HG02981 (cell line): ENCODE measurements at regions not wholly inside any gene's neighbourhood (a gene's known extent, or its start where the extent isn't known, plus 50 kb on each side); places are given as distances from the start of the nearest gene placed in this dataset.

Experiments
- ATAC-seq: cut with Tn5 transposase; IDR thresholded peaks from one replicate; pipeline ENCODE4 v1.9.1; 2021; ENCODE audit warnings: mild to moderate bottlenecking, moderate library complexity; ENCODE audit not compliant: unreplicated experiment

DNA sequence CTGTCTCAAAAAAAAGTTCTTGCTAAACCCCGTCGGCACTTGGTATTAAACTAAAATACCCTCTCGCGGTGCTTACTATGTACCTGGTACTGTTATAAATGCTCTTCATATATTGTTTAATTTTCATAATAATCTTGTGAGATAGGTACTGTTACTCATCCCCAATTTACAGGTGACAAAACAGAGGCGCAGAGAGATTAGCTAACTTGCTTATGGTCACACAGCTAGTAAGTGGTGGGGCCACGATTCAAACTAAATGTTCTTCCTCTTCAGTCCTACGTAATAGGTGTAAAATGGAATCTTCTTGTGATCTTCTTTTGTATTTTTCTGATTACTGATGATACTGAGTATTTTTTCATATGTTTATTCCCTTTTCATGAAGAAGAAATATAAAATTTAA lies 51.3 kb downstream of the TET3 start:
- ATAC-seq, result no peak

DNA sequence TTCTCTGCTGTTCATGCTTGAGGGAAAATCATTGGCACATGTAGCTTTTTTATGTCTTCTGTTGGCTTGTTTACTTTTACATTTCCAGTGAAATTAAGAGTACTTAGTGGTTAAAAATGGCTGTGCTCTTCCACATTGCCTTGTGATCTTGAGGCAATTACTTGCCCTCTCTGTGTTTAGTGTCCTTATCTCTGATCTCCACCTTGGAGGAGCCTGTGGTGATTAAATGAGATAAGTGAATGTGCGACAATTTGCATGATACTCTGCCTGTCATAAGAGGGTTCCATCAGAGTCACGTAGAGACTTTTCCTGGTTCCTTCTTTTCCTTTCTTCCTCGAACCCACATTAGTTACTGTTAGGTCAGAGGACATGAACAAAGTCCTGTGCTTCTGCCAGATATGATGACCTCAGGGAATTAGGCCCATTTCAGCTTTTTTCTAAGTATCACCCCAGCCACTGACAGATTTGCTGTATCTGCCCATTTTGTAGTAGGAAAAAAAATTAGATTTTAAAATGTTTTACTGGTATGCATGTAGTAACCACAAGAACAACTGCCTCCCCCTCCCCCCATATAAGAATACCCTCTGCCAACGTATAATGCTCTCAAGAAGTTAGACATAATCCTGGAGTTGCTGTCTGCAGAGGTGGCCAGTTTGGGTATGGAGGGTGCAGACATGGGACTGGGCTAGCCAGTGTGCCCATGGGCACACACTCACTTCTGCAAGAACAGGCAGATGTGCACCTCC lies 51.9 kb downstream of the TET3 start:
- ATAC-seq, result no peak

DNA sequence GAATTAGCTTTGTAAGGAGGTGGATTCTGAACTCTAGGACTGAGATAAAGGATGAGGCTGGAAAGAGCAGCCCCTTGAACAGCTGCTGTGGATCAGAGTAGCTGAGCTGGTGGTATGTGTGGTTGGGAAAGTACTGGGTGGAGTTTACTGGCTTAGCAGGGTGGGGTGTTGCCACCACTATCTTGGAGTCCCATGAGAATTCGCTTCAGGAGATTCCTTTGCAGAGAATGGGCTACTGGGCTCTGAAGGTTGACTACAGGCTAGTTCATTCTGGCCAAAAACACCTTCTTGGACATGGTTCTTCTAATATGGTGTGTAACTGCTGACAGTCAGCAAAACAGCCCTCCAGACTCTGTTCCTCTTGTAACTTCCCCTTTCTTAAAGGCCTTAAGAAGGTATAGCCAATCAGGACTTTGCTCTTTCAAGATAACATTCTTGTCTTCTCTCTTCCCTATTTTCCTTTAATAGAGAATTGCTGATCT lies 52.7 kb downstream of the TET3 start:
- ATAC-seq, result peak; percentile 44

DNA sequence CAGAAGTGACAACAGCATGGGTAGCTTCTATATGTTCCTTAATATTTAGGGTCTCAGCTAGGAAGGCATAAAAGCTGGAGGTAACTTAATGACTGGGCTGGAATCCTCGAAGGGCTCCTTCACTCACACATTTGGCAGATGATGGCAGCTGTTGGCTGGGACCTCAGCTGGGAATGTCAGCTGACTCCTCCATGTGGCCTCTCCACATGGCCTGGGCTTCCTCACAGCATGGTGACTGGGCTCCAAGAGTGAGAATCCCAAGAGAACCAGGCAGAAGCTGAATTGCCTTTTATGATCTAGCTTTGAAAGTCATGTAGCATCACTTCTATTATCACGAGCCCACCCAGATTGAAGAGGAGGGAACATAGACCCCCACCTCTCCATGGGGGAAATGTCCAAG lies 54.9 kb downstream of the TET3 start:
- no peak for ATAC-seq

DNA sequence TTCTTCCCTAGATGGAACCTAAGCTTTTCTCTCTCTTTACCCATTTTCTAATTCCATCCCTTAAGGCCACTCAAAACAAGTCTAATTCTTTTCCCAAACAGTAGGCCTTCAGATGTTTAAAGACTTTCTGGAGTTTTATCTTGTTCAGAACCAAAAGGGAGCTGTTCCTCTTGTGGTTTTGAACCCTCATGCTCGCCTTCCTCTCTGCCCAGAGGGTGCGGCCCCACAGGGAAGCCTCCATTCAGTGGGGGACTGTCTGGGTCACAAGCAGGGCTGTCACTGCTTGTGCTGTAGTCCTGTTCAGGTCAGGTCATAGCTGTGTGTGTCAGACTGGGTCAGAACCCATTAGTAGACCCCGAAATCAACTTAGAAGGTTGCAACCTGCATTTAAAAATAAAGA lies 56.5 kb downstream of the TET3 start:
- ATAC-seq, result no peak

DNA sequence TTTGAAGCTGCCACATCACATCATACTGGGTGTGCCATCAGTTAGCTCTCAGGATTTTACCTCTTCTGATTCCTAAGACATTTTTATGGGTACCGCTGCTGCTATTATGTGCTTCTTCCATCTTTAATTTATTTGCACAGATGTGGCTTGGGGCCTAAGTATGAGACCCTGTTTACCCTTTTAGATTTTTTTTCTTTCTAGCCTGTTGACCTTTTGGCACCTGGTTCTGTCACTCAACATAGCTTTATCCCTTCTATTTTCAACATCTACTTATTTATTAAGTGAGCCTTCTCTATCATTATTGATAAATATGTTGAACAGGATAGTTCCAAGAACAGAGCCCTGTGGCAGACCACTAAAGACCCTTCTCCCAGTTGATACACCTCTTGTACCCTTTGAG lies 57.0 kb downstream of the TET3 start:
- ATAC-seq, result no peak

DNA sequence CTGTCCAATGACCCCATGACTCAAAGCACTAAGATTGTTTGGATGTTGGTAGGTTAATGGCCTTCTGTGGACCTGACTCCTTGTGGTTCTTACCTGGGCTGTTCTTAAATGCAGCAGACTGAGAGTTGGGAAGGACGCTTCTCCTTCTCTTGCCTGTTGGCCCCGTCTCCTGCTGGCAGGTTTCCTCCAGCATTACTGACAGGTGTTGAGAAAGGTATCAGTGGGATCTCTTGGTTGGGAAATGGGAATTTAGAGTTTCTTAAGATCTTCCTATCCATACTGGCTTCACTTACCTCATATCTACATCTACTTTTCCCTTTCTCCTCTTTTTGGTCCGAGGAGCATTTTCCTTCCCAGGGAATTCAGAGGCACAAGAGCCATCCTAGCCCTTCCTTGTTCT lies 57.9 kb downstream of the TET3 start:
- ATAC-seq, result no peak

DNA sequence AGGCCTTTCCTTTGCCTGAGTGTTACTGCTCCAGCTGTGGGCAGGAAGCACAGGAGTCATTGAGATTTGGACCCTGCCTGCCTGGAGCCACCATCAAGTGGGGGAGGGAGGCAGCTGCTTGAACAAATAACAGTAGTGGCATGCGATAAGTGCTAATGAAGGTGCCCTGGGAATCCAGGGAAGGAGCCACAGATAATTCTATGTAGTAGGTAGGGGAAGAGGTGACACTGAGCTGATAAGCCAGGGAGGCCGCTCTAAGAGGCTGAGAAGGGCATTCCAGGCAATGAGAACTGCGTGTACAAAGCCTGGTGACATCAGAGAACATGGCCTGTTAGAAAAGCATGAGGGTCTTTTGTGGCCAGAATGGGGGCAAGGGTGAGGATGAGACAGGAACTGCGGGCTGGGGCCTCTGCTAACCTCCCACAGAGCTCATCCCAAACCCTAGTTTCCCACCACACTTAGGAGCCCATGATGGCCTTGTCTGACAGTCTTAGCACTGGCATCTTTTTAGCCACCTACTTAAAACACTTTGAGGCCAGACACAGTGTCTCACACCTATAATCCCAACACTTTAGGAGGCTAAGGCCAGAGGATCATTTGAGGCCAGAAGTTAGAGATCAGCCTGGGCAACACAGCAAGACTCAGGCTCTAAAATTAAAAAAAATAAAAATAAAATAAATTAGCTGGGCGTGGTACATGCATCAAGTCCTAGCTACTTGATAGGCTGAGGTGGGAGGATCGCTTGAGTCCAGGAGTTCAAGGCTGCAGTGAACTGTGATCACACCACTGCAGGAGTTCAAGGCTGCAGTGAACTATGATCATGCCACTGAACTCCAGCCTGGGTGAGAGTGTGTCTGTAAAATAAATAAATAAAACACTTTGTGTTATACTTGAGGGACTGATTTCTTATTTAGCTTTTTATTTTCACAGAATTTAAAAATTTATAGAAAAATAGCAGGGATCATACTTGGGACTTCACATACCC lies 58.9 kb downstream of the TET3 start:
- ATAC-seq, result no peak

DNA sequence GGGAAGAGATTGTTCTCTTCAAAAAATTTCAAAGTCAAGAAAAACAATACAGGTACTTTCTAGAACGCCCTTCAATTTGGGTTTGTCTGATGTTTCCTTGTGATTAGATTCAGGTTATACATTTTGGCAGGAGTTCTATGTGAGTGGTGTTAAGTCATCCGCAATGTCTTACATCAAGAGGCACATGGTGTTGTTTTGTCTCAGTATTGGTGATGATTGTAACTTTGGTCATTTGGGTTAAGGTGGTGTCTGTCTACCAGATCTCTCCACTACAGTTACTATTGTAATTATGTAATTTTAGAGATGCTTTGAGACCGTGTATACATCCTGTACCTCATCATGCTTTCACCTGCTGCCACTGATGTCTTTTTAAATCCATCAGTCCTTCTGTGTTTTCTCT lies 60.3 kb downstream of the TET3 start:
- ATAC-seq, result no peak

DNA sequence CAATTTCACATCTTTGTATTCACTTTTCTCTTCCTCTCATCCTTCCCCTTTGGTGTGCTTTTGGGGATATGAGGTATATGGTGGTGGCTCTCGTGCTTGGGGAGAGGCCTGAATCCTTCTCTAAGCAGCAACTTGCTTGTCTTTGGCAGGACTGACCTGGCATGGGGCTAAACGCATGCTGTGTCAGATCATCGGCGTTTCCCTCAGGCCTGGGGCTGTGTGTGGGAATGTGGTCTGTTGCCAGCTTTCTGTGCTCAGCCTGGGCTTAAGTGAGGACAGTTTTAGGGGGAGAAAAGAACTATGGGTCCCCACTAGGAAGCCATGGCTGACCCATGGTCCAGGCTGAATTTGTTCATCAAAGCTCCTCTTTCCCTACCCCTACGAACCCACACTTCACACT lies 60.7 kb downstream of the TET3 start:
- no peak for ATAC-seq

DNA sequence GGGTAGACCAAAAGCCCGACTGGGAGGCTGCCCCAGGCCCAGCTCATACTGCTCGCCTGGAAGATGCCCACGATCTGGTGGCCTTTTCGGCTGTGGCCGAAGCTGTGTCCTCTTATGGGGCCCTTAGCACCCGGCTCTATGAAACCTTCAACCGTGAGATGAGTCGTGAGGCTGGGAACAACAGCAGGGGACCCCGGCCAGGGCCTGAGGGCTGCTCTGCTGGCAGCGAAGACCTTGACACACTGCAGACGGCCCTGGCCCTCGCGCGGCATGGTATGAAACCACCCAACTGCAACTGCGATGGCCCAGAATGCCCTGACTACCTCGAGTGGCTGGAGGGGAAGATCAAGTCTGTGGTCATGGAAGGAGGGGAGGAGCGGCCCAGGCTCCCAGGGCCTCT lies 61.7 kb downstream of the TET3 start:
- ATAC-seq, result no peak

DNA sequence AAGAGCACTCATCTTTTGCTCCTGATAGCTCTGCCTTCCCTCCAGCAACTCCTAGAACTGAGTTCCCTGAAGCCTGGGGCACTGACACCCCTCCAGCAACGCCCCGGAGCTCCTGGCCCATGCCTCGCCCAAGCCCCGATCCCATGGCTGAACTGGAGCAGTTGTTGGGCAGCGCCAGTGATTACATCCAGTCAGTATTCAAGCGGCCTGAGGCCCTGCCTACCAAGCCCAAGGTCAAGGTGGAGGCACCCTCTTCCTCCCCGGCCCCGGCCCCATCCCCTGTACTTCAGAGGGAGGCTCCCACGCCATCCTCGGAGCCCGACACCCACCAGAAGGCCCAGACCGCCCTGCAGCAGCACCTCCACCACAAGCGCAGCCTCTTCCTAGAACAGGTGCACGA lies 62.4 kb downstream of the TET3 start:
- no peak for ATAC-seq

DNA sequence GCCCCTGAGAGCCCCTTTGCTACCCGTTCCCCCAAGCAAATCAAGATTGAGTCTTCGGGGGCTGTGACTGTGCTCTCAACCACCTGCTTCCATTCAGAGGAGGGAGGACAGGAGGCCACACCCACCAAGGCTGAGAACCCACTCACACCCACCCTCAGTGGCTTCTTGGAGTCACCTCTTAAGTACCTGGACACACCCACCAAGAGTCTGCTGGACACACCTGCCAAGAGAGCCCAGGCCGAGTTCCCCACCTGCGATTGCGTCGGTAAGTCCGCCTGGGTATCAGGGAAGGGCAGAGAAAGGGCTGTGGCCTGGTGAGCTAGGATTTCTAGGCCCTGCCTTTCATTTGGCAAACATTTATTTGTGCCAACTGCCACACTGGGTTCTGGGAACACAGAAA lies 63.4 kb downstream of the TET3 start:
- no peak for ATAC-seq

DNA sequence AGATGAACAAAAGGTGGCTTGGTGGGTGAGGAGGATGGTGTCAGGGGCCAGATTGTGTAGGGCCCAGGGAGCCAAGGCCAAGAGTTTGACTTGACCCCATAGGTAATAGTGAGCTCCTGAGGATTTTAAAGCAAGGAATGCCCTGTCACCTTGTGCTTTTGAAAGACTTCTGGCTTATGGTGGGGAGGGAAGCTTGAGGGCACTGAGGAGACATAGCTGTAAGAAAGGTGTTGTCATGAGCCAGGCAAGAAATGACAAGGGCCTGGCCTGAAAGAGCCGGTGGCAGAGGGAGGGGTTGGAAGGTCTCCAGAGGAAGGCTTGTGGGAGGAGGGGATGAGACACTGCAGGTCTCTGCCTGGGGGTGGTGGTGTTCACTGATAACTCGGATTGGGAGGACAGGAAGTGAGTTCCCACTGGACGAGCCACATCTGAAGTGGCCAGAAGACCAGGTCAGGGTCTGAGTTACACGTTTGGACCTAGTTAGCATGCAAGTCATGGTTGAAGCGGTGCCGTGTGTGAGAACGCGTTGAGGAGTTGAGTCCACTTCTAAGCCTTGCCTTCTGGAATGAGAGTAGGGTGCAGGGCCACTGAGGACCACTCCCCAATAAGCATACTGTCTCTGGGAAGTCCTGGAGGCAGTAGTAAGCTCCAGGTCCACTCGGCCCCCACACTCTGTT lies 64.3 kb downstream of the TET3 start:
- no peak for ATAC-seq

DNA sequence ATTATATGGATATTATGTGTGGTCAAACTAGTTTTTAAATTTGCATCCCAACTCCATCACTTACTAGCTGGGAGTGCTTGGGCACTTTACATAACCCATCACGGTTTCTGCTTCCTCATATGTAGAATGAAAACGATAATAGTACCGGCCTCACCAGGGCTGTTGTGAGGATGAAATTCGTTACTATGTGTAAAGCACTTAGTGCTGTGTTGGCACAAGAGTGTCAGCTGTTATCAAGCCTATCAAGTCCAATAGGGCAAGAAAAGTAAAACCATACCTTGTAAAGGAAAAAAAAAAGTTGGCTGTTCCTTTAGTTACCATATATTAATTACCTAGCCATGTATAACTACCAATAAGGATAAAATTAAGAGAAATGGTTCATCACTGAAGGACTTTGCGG lies 65.4 kb downstream of the TET3 start:
- ATAC-seq, result no peak

DNA sequence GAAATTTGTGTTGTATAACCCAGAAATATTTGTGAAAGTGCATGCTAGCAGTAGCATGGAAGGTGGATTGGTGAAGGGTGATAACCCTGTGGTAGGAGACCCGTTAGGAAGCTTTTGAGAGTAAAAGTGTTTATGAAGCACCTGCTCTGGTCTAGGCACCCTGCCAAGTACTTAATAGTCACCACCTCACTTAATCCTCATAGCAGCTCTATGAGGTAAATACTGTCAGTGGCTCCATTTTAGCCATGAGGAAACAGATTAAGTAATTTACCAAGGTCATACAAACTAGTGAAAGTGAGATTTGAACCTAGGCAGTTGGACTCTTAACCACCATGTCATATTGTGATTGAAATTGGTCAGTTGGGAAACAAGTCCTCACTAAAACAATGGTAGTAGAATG lies 66.8 kb downstream of the TET3 start:
- no peak for ATAC-seq

DNA sequence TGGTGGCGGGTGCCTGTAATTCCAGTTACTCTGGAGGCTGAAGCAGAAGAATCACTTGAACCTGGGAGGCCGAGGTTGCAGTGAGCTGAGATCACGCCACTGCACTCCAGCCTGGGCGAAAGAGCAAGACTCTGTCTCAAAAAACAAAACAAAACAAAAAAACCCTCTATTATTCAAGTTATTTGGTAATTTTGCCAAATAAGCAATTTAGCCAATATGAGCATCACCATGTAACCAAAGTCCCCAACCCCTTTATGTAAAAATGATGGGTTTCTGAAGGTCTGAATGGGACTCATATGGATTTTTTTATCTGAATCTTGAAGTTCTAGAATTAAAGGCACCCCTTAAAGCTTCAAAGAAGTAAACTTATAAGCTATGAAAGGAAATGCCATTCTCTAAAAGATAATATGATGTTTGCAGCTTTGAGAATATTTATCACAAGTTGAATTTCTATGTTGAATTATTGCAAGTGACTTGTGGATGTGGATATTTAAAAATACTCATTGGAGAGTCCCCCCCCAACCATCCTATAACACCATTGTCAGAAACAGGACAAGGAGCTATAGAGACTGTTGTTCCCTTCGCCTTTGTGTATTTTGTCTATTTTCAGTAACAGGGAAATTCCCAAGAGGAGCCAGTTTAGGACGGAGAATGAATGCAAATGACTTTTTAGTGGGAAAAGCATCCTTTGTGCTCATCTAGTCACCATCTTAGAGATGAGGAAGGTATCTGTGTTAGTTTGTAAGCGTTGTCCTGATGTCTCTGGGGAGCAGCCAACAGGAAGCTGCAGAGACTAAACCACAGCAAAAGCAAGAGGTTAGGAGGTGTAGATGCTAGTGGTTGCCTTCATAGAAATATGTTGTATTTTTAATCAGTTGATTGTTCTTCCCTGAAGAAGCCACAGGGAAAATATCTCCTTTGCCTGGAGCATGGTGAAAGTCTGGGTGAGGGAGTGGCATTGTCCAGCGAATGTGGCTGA lies 68.3 kb downstream of the TET3 start:
- ATAC-seq, result no peak

DNA sequence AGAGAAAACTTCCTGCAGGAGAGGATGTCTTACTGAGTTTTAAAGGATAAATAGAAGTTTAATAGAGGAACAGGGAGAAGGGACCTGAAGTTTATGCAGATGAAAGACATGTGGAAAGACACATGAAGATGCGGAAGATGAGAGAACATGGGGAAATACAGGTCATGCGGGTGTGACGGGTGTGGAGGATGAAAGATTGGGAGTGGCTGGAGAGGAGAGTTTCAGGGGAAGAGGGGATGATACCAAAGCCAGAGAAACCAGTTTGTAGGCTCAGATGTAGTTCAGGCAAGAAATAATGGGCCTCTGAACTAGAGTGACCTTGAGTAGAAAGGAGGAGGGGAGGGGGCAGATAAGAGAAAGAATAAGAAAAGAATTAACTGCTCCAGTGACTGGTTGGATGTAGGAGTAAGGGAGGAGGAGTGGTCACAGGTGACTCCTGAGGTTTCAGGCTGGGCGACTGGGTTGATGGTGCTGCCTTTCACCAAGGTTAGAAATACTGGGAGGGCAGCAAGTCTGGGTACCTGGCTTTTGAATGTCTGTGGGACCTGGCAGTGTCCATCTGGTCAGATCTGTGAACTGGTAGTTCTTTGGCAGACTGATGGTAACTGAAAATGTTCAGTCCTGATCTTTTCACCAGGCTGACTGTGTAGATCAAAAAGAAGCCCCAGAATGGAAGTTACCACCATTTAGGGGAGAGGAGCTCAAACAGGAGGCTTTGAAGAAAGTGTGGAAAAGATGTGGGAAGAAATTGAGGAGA lies 69.4 kb downstream of the TET3 start:
- no peak for ATAC-seq

DNA sequence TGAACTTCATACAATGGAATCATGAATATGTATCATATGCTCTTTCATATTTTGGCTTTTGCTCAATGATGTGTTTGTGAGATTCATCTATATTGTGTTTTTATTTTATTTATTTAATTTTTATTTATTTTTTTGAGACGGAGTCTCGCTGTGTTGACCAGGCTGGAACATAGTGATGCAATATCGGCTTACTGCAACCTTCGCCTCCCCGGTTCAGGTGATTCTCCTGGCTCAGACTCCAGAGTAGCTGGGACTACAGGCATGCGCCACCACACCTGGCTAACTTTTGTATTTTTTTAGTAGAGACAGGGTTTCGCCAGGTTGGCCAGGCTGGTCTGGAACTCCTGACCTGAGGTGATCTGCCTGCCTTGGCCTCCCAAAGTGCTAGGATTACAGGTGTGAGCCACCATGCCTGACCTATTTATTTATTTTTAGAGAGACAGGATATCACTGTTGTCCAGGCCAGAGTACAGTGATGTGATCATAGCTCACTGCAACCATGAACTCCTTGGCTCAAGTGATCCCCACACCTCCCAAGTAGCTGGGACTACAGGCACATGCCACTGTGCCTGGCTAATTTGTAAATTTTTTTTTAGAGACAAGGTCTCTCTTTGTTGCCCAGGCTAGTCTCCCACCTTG lies 74.5 kb downstream of the TET3 start:
- ATAC-seq, result no peak
